HCEC 1CT (cell line): ENCODE measurements at regions not wholly inside any gene's neighbourhood (a gene's known extent, or its start where the extent isn't known, plus 50 kb on each side); places are given as distances from the start of the nearest gene placed in this dataset.
"Not testable (repeated sequence)": the region's sequence is repeated elsewhere in the genome, so short reads cannot be mapped to it uniquely, and the experiment has no call there.

Experiments
- DNase-seq: peaks from one replicate; pipeline ENCODE4 v3.0.0-alpha.2; 2017

- DNase-seq, result no peak
Measured at GRCh38 chr4:128688033-128688721, 121.3 kb upstream of the JADE1 start.

GRCh38 chr4:128686810-128687209, 122.7 kb upstream of the JADE1 start:
- no peak for DNase-seq

- no peak for DNase-seq
Measured at GRCh38 chr4:128686032-128686465, 123.5 kb upstream of the JADE1 start.

GRCh38 chr4:128684016-128684415, 125.5 kb upstream of the JADE1 start:
- DNase-seq, result no peak

- DNase-seq, result no peak
Measured at GRCh38 chr4:128682942-128683666, 126.4 kb upstream of the JADE1 start.

- no peak for DNase-seq
Measured at GRCh38 chr4:128676095-128676494, 133.4 kb upstream of the JADE1 start.

GRCh38 chr4:128675083-128675482, 134.4 kb upstream of the JADE1 start:
- no peak for DNase-seq

GRCh38 chr4:128673159-128673558, 136.3 kb upstream of the JADE1 start:
- not testable (repeated sequence) for DNase-seq

GRCh38 chr4:128672596-128672995, 136.9 kb upstream of the JADE1 start:
- not testable (repeated sequence) for DNase-seq

- no peak for DNase-seq
Measured at GRCh38 chr4:128670513-128670912, 139.0 kb upstream of the JADE1 start.

GRCh38 chr4:128668566-128668965, 140.9 kb upstream of the JADE1 start:
- DNase-seq, result no peak

- DNase-seq, result no peak
Measured at GRCh38 chr4:128665514-128665913, 144.0 kb upstream of the JADE1 start.

- DNase-seq, result no peak
Measured at GRCh38 chr4:128663325-128663724, 146.2 kb upstream of the JADE1 start.

GRCh38 chr4:128661479-128661878, 148.0 kb upstream of the JADE1 start:
- no peak for DNase-seq

GRCh38 chr4:128660361-128661215, 148.9 kb upstream of the JADE1 start:
- DNase-seq, result peak; percentile 58

- no peak for DNase-seq
Measured at GRCh38 chr4:128658214-128658631, 151.3 kb upstream of the JADE1 start.

- DNase-seq, result no peak
Measured at GRCh38 chr4:128657638-128658037, 151.9 kb upstream of the JADE1 start.

GRCh38 chr4:128654465-128654864, 155.0 kb upstream of the JADE1 start:
- no peak for DNase-seq

GRCh38 chr4:128653527-128654444, 155.7 kb upstream of the JADE1 start:
- DNase-seq, result no peak

- peak; percentile 47 for DNase-seq
Measured at GRCh38 chr4:128649575-128650205, 159.8 kb upstream of the JADE1 start.

GRCh38 chr4:128649161-128649560, 160.3 kb upstream of the JADE1 start:
- DNase-seq, result no peak

- no peak for DNase-seq
Measured at GRCh38 chr4:128648021-128648420, 161.5 kb upstream of the JADE1 start.
